Suprapubic skin (tissue), 4 donors: ENCODE measurements at regions not wholly inside any gene's neighbourhood (a gene's known extent, or its start where the extent isn't known, plus 50 kb on each side); places are given as distances from the start of the nearest gene placed in this dataset.

Experiments
- DNase-seq, 2 donors: peaks; one replicate each; pipeline ENCODE4 v3.0.0-alpha.2; 2019; ENCODE audit warnings: low spot score in 2 of 2
- H3K27ac ChIP-seq: fragments of 200-600 bp; sonication (generic); one replicate; pipeline ENCODE4 v1.5.1; 2019
- H3K27me3 ChIP-seq: fragments of 200-600 bp; sonication (generic); one replicate; pipeline ENCODE4 v1.5.1; 2019
- H3K36me3 ChIP-seq: fragments of 200-600 bp; sonication (generic); one replicate; pipeline ENCODE4 v1.5.1; 2019
- H3K4me1 ChIP-seq: fragments of 200-600 bp; sonication (generic); one replicate; pipeline ENCODE4 v1.5.1; 2019
- H3K4me3 ChIP-seq: fragments of 200-600 bp; sonication (generic); one replicate; pipeline ENCODE4 v1.5.1; 2019; ENCODE audit warnings: mild to moderate bottlenecking
- H3K9me3 ChIP-seq: fragments of 200-600 bp; sonication (generic); one replicate; pipeline ENCODE4 v1.5.1; 2019
- CTCF ChIP-seq, 2 donors: fragments of 200-600 bp in 1 of 2; fragments of 450-650 bp in 1 of 2; sonication (generic) in 1 of 2; IDR thresholded peaks; one replicate each; pipeline ENCODE4 v1.5.1; 2016 to 2019; ENCODE audit warnings: antibody characterized with exemption in 2 of 2, mild to moderate bottlenecking in 1 of 2, moderate library complexity in 1 of 2
- EP300 ChIP-seq: sonication (generic); formaldehyde crosslinking; IDR thresholded peaks from one replicate; pipeline ENCODE4 v1.6.1; 2017; ENCODE audit warnings: antibody characterized with exemption
- POLR2A ChIP-seq, 2 donors: fragments of 450-650 bp; IDR thresholded peaks; one replicate each; pipeline ENCODE4 v1.6.1; 2017; ENCODE audit warnings: antibody characterized with exemption in 2 of 2, mild to moderate bottlenecking in 2 of 2, moderate library complexity in 2 of 2
- POLR2AphosphoS5 ChIP-seq, 3 donors: sonication (generic); formaldehyde crosslinking; IDR thresholded peaks; one replicate each; pipeline ENCODE4 v1.6.1; 2017; ENCODE audit warnings: antibody characterized with exemption in 3 of 3
- WGBS: methylation state at CpG from one replicate; pipeline ENCODE4 v1.1.5; 2018; 5-methylcytosine and 5-hydroxymethylcytosine counted together

- Histone ChIP-seq H3K27ac (no peak overlapping the region), H3K36me3 (no peaks in the 10 kb centered on the region), H3K4me1 (no peaks in the 10 kb centered on the region), H3K9me3 (no peaks in the 10 kb centered on the region), H3K27me3 (no peaks in the 10 kb centered on the region), H3K4me3 (no peak overlapping the region)
- WGBS = 93% methylated on average over 5 of the region's 5 CpGs
- no peak for DNase-seq
- no peak for TF ChIP-seq POLR2A (IDR thresholded peaks at IDR 0.05)
- no peak for TF ChIP-seq CTCF (IDR thresholded peaks at IDR 0.05)
- TF ChIP-seq POLR2AphosphoS5 (IDR thresholded peaks at IDR 0.05) = no peak
- no peak for TF ChIP-seq EP300
Measured at GRCh38 chr14:38521591-38521990, 265.7 kb upstream of the CLEC14A start.

DNA sequence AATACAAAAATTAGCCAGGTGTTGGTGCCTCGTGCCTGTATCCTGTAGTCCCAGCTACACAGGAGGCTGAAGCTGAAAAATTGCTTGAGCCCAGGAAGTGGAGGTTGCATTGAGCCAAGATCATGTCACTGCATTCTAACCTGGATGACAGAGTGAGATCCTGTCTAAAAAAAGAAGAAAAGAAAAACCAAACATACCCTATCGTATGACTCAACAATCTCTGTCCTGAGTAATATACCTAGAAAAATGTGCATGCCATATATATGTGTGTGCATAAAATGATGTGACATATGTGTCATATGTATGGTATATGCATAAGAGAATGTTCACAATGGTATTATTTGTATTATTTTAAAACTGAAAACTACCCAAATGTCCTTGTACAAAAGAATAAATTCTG, 261.5 kb upstream of the CLEC14A start:
- no peak overlapping the region for H3K27ac ChIP-seq
- no peaks in the 10 kb centered on the region for H3K4me1 ChIP-seq
- H3K27me3 ChIP-seq = no peaks in the 10 kb centered on the region
- no peak overlapping the region for H3K4me3 ChIP-seq
- 91% methylated on average over 2 of the region's 2 CpGs for WGBS
- DNase-seq = no peak
- TF ChIP-seq CTCF (IDR thresholded peaks at IDR 0.05) (no peak), POLR2A (IDR thresholded peaks at IDR 0.05) (no peak), EP300 (no peak), POLR2AphosphoS5 (IDR thresholded peaks at IDR 0.05) (no peak)
- H3K36me3 ChIP-seq = no peaks in the 10 kb centered on the region
- no peaks in the 10 kb centered on the region for H3K9me3 ChIP-seq

DNA sequence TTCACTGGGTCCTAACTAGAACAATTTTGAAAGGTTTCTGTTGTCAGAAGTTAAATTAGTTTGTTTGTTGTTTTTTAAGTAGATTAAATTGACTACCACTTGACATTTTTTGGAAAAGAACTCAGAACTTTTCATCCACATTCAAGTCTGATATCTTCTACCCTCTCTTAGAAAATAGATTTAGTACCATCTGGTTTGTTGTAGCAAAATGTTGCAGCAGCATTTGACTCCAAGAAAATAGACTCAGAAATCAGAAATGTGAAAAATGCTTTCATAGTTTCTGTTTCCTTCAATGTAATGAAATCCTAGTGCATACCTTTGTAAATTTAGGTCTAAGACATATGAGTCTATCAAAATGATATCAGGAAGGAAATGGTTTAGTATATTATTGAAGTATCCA, 256.3 kb upstream of the CLEC14A start:
- DNase-seq = no peak
- Histone ChIP-seq H3K9me3 (no peaks in the 10 kb centered on the region), H3K27ac (no peak overlapping the region), H3K27me3 (no peaks in the 10 kb centered on the region), H3K4me1 (no peaks in the 10 kb centered on the region), H3K36me3 (no peaks in the 10 kb centered on the region), H3K4me3 (no peak overlapping the region)
- no peak for TF ChIP-seq POLR2A (IDR thresholded peaks at IDR 0.05)
- TF ChIP-seq POLR2AphosphoS5 (IDR thresholded peaks at IDR 0.05) = no peak
- TF ChIP-seq EP300 = no peak
- TF ChIP-seq CTCF (IDR thresholded peaks at IDR 0.05) = no peak

DNA sequence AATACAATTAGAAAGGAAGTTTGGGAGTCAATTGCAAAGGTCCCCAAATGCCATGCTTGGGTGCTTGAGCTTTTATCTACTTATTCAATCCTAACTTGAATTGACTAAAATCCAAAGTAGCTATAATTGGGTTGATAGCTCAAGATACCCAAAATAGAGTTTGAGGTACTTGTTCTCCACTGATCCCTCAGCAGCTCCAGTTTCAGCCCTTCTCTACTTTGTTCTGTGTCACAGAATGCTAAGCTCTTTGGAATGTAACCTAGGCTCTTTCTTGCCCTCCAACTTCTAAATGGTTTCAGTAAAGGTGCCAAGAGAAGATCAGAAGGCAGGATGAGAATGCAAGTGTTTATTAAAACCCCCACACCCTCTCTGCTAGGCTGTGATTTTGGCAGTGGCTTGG, 251.4 kb upstream of the CLEC14A start:
- no peaks in the 10 kb centered on the region for H3K27me3 ChIP-seq
- no peaks in the 10 kb centered on the region for H3K36me3 ChIP-seq
- no peak overlapping the region for H3K4me3 ChIP-seq
- H3K27ac ChIP-seq = no peak overlapping the region
- no peak for DNase-seq
- H3K4me1 ChIP-seq = no peaks in the 10 kb centered on the region
- TF ChIP-seq POLR2A (IDR thresholded peaks at IDR 0.05) = no peak
- no peak for TF ChIP-seq CTCF (IDR thresholded peaks at IDR 0.05)
- TF ChIP-seq POLR2AphosphoS5 (IDR thresholded peaks at IDR 0.05) = no peak
- no peak for TF ChIP-seq EP300
- no peaks in the 10 kb centered on the region for H3K9me3 ChIP-seq

DNA sequence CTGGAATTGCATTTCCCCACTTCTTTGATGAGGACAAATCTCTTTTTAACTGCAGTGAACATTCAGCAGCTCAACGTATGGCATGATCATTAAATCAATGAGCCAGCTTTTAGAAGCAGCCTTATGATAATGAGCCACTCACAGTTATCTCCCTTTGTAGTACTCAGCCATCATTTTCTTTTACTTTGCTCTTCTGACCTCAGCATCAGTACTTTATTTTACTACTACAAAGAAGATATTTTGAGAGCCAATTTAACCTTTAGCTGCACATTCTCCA, 250.0 kb upstream of the CLEC14A start:
- Histone ChIP-seq H3K27me3 (no peaks in the 10 kb centered on the region), H3K4me1 (no peaks in the 10 kb centered on the region), H3K36me3 (no peaks in the 10 kb centered on the region), H3K27ac (no peak overlapping the region), H3K4me3 (no peak overlapping the region), H3K9me3 (no peaks in the 10 kb centered on the region)
- 31% methylated on average over 1 of the region's 1 CpG for WGBS
- no peak for DNase-seq
- TF ChIP-seq POLR2AphosphoS5 (IDR thresholded peaks at IDR 0.05) = no peak
- TF ChIP-seq POLR2A (IDR thresholded peaks at IDR 0.05) = no peak
- TF ChIP-seq CTCF (IDR thresholded peaks at IDR 0.05) = no peak
- no peak for TF ChIP-seq EP300
